Progenitor cell of endocrine pancreas (in vitro differentiated cells): ENCODE measurements at regions not wholly inside any gene's neighbourhood (a gene's known extent, or its start where the extent isn't known, plus 50 kb on each side); places are given as distances from the start of the nearest gene placed in this dataset.

Experiments
- DNase-seq: peaks from one replicate; pipeline ENCODE4 v3.0.0; 2021; ENCODE audit warnings: low spot score; ENCODE audit not compliant: unreplicated experiment
- H3K27ac Mint-ChIP-seq: 2 replicates; pipeline ENCODE4 v1.8.0; 2021; ENCODE audit warnings: mild to moderate bottlenecking, moderate library complexity, mixed read lengths
- H3K27me3 Mint-ChIP-seq: 2 replicates; pipeline ENCODE4 v1.8.0; 2021; ENCODE audit warnings: mixed read lengths
- H3K36me3 Mint-ChIP-seq: 2 replicates; pipeline ENCODE4 v1.8.0; 2022; ENCODE audit warnings: mixed read lengths; ENCODE audit not compliant: insufficient read depth
- H3K4me1 Mint-ChIP-seq: 2 replicates; pipeline ENCODE4 v1.8.0; 2021; ENCODE audit warnings: low read depth, mixed read lengths
- H3K4me3 Mint-ChIP-seq: 2 replicates; pipeline ENCODE4 v1.8.0; 2021; ENCODE audit warnings: low read depth, mild to moderate bottlenecking, moderate library complexity, mixed read lengths
- H3K9me3 Mint-ChIP-seq: 2 replicates; pipeline ENCODE4 v1.8.0; 2021; ENCODE audit warnings: low read depth, mixed read lengths
- TF ChIP-seq, protein P1 (sequence below): fragments of 200-600 bp; sonication (generic); IDR thresholded peaks from one replicate; pipeline ENCODE4 v1.5.0; 2021; ENCODE audit warnings: antibody characterized with exemption, mild to moderate bottlenecking; ENCODE audit not compliant: unreplicated experiment

DNA sequence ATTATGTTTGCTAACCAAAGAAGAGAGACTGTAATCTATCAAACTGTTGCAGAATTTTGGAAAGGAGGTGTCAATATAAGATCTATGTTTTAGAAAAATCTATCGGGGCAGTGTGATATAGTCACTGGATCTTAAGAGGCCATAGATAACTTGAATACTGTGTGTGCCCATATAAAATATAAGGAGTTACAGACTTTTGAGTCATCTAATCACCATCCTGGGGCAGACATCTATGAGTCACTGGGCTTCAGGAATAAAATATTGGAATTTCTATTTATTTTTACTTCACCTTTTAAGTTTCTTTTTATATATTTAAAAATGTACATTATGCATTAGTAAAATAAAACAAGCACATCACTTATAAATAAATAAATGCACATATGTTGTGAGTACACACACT, 509.3 kb upstream of the MAN1A1 start:
- H3K27me3 Mint-ChIP-seq = no peaks in the 10 kb centered on the region
- H3K27ac Mint-ChIP-seq = no peak overlapping the region
- H3K36me3 Mint-ChIP-seq = no peaks in the 10 kb centered on the region
- H3K9me3 Mint-ChIP-seq = no peaks in the 10 kb centered on the region
- TF ChIP-seq, protein P1, sequence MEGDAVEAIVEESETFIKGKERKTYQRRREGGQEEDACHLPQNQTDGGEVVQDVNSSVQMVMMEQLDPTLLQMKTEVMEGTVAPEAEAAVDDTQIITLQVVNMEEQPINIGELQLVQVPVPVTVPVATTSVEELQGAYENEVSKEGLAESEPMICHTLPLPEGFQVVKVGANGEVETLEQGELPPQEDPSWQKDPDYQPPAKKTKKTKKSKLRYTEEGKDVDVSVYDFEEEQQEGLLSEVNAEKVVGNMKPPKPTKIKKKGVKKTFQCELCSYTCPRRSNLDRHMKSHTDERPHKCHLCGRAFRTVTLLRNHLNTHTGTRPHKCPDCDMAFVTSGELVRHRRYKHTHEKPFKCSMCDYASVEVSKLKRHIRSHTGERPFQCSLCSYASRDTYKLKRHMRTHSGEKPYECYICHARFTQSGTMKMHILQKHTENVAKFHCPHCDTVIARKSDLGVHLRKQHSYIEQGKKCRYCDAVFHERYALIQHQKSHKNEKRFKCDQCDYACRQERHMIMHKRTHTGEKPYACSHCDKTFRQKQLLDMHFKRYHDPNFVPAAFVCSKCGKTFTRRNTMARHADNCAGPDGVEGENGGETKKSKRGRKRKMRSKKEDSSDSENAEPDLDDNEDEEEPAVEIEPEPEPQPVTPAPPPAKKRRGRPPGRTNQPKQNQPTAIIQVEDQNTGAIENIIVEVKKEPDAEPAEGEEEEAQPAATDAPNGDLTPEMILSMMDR = no peak
- no peak overlapping the region for H3K4me3 Mint-ChIP-seq
- peaks cover 3% of the 10 kb centered on the region for H3K4me1 Mint-ChIP-seq
- DNase-seq = no peak

DNA sequence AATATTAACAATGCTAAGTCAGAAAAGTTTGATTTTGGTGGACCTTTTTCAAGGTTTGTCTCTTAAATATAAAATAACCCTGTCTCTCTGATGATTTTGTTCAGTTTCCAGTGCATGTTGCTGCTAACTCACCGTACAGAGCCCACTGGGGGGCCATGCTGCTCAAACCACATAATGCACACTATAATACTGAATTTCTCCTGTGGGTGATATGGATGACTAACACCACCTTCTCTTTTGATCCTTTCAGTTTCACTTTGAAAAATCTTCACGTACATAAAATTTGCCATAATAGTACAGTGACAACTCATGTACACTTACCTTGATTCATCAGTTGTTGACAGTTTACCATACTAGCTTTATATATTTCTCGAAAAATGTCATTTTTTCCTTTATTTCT, 506.6 kb upstream of the MAN1A1 start:
- TF ChIP-seq, protein P1 = no peak
- Mint-ChIP-seq H3K9me3 (no peaks in the 10 kb centered on the region), H3K27me3 (no peaks in the 10 kb centered on the region), H3K4me1 (peaks cover 2% of the 10 kb centered on the region), H3K4me3 (no peak overlapping the region), H3K36me3 (no peaks in the 10 kb centered on the region), H3K27ac (no peak overlapping the region)
- no peak for DNase-seq

DNA sequence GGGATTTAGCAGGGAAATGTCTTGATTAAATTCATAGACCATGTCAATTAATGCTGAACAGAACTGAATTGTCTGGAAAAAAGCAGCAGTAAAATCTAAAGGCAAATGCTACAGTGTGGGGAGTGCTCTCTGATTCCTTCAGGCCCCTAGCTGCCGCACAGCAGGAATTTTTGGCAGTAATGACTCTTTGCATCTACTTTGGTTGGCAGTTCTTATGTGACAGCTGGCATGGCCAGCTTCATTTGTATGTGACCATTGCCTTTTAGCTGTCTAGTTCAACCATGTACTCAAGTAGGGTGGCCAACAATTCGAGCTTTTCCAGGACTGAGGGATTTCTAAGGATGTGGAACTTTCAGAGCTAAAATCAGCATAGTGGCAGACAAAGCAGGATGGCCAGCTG, 499.1 kb upstream of the MAN1A1 start:
- Mint-ChIP-seq H3K9me3 (no peaks in the 10 kb centered on the region), H3K27ac (no peak overlapping the region), H3K36me3 (no peaks in the 10 kb centered on the region), H3K27me3 (no peaks in the 10 kb centered on the region), H3K4me1 (no peaks in the 10 kb centered on the region), H3K4me3 (no peak overlapping the region)
- DNase-seq = no peak
- TF ChIP-seq, protein P1 = no peak

DNA sequence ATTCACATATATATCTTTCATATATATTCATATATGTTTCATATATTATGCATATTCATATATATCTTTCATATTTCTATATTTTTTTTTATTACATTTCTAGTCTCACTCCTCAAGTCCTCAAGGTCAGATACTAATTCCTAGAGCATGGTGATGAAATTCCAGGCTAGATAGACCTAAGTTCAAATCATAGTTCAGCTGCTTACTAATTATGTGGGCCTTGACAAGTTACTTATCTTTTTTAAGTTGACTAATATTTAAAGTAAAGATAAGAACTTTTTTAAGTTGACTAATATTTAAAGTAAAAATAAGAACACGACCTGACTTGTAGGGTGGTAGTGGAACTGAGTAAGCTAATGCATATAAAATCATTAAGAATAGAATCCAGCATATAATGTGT, 495.6 kb upstream of the MAN1A1 start:
- H3K4me3 Mint-ChIP-seq = no peak overlapping the region
- H3K4me1 Mint-ChIP-seq = no peaks in the 10 kb centered on the region
- no peaks in the 10 kb centered on the region for H3K27me3 Mint-ChIP-seq
- no peaks in the 10 kb centered on the region for H3K36me3 Mint-ChIP-seq
- TF ChIP-seq, protein P1 = no peak
- H3K27ac Mint-ChIP-seq = no peak overlapping the region
- peaks cover 9% of the 10 kb centered on the region for H3K9me3 Mint-ChIP-seq
- no peak for DNase-seq

DNA sequence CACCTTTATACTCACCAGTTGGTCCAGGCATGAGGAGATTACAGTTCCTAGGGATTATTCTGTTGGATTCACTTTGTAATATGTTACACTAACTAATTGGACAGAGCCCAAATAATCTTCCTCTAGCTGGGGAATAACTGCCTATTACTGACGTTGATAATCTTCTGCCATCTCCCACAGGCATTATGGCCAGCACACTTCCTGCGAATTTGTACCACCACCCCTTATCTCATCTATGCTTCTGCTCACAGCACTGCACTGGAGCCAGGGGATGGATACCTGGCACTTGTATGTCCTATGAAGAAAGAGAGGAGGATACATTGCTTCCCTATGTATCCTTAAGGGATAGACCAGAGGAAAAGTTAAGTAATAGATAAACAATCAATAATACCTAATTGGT, 494.8 kb upstream of the MAN1A1 start:
- Mint-ChIP-seq H3K27me3 (no peaks in the 10 kb centered on the region), H3K36me3 (no peaks in the 10 kb centered on the region), H3K27ac (no peak overlapping the region), H3K4me1 (no peaks in the 10 kb centered on the region), H3K4me3 (no peak overlapping the region), H3K9me3 (peaks cover 14% of the 10 kb centered on the region)
- no peak for DNase-seq
- TF ChIP-seq, protein P1 = no peak
